ENCODE measurements at regions not wholly inside any gene's neighbourhood (a gene's known extent, or its start where the extent isn't known, plus 50 kb on each side); places are given as distances from the start of the nearest gene placed in this dataset.
"Not testable (repeated sequence)": the region's sequence is repeated elsewhere in the genome, so short reads cannot be mapped to it uniquely, and the experiment has no call there.

- no peak for TF ChIP-seq CSRNP3 (CRISPR knock-in tag; IDR thresholded peaks at IDR 0.05)
- no peak for TF ChIP-seq PPARA (CRISPR knock-in tag; IDR thresholded peaks at IDR 0.05; ENCODE audit: borderline replicate concordance)
These were observed 51.2 kb upstream of the DAAM1 start (continued) for GRCh38 chr14:59137256-59137655.

- not testable (repeated sequence) for ATAC-seq
These were observed 49.9 kb upstream of the DAAM1 start for GRCh38 chr14:59138576-59138975.
